ENCODE measurements at regions not wholly inside any gene's neighbourhood (a gene's known extent, or its start where the extent isn't known, plus 50 kb on each side); places are given as distances from the start of the nearest gene placed in this dataset.

DNA sequence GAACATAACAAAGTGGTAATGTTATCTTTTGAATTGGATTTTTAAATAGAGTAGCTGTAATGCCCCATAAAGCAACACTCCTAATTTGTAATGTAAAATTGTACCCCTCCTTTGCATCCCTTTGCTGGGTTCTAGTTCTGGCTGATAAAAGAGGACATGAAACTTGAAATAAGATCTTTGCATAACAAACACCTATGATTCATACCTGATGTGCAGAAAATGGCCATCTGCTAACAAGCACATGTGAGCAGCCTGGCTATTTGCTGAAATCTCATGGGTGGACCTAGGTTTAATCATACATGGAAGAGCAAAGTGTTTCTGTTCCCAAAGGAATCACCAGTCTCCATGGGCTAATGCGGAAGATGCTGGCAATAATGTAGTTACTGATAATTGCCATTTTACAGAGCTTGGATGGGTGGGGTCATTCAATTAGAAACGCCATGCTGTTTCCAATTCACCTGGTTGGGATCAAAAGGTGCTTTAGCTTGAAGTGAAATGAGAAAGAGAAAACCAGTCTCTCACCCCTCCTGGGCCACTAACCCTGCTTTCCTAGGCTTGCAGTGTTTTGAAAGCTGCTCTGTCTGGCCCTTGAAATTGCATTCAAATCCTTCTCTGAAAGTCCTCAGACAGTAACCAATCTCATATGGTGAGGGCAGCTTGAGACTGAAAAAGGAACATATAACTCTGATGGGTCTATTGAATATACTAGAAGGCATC lies 585.1 kb downstream of the TLE4 start:
- no peak for ATAC-seq
- H3K36me3 ChIP-seq: no peaks in the 10 kb centered on the region
- no peak overlapping the region for H3K4me3 ChIP-seq
- no peak overlapping the region for H3K27ac ChIP-seq
- intact Hi-C loops (cut with DNase I): no loop called here
- no peaks in the 10 kb centered on the region for H3K27me3 ChIP-seq
- no peak for DNase-seq
- no peaks in the 10 kb centered on the region for H3K4me1 ChIP-seq
- TF ChIP-seq CTCF (IDR thresholded peaks at IDR 0.05): no peak
- no peaks in the 10 kb centered on the region for H3K9me3 ChIP-seq

DNA sequence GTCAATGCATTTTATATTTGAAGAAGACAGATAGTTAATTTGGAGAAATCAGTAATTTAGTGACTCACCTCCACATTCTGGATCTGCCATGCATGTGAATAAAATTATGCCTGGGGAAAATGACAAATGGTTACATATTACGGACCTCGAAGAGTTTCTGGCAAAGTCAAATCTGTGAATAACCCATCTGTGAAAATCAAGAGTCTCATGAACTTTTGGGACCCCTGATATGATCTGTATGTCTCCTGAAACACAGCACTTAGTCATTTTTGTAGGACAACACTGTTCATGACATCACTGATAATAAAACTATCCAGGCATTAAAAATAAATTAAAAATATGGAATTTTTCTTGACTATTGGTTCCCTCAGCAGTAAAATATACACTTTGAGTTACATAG lies 584.5 kb downstream of the TLE4 start:
- no peak overlapping the region for H3K4me3 ChIP-seq
- no peak overlapping the region for H3K27ac ChIP-seq
- H3K9me3 ChIP-seq: no peaks in the 10 kb centered on the region
- H3K36me3 ChIP-seq: no peaks in the 10 kb centered on the region
- TF ChIP-seq CTCF (IDR thresholded peaks at IDR 0.05): no peak
- no peaks in the 10 kb centered on the region for H3K27me3 ChIP-seq
- H3K4me1 ChIP-seq: no peaks in the 10 kb centered on the region
- DNase-seq: no peak
- intact Hi-C loops (cut with DNase I): no loop called here
- no peak for ATAC-seq

DNA sequence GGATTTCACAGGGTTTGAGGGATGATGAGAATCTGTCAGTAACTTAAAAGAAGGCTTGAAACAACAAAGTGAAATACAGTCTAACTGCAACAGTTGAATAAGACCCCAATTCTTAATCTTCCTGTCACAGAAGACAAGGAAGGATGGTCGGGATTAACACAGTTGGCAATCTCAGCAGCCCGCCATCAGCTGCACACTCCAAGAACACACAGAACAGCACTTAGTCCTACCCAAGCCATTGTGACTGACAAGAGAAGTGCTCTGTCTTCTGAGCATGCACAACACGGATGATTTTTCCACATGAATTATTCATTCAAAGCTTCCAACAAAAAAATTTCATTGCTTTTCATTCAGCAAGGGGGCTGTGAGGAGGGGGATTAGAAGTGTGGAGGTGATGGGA lies 576.1 kb downstream of the TLE4 start:
- DNase-seq (no peak), ATAC-seq (no peak)
- no peak for TF ChIP-seq CTCF (IDR thresholded peaks at IDR 0.05)
- Histone ChIP-seq H3K36me3 (no peaks in the 10 kb centered on the region), H3K4me3 (no peak overlapping the region), H3K9me3 (peaks cover 0 to 8% of the 10 kb centered on the region in 2 donors), H3K4me1 (no peaks in the 10 kb centered on the region), H3K27ac (no peak overlapping the region), H3K27me3 (no peaks in the 10 kb centered on the region)
- intact Hi-C loops (cut with DNase I): no loop called here

- no peak for TF ChIP-seq CTCF (IDR thresholded peaks at IDR 0.05)
- DNase-seq (no peak), ATAC-seq (no peak)
- H3K4me1 ChIP-seq: no peaks in the 10 kb centered on the region
- intact Hi-C loops (cut with DNase I): no loop called here
- H3K4me3 ChIP-seq: no peak overlapping the region
- no peaks in the 10 kb centered on the region for H3K27me3 ChIP-seq
- H3K36me3 ChIP-seq: no peaks in the 10 kb centered on the region
- peaks cover 0 to 8% of the 10 kb centered on the region in 2 donors for H3K9me3 ChIP-seq
- no peak overlapping the region for H3K27ac ChIP-seq
Observed at GRCh38 chr9:80146466-80146865, 574.7 kb downstream of the TLE4 start.

DNA sequence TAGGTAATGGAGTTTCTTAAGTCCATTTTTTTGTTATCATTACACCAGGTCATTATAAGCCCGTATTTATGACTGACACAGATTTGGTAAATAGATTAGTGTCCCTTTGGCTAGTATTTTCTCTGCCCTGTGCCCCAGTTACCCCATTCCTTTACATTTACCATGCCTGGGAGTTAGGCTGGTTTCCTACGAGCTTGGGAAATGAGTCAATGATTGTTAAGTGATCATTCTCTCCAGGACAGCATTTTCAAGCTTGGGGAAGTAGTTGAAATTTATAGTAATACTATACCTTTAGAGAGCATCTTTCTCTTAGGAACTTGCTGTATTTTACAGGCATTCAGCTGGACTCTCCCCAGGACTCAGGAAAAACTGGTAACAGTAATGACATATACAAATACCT lies 573.1 kb downstream of the TLE4 start:
- Histone ChIP-seq H3K4me1 (no peaks in the 10 kb centered on the region), H3K4me3 (no peak overlapping the region), H3K27me3 (no peaks in the 10 kb centered on the region), H3K36me3 (no peaks in the 10 kb centered on the region), H3K9me3 (peaks cover 0 to 7% of the 10 kb centered on the region in 2 donors), H3K27ac (no peak overlapping the region)
- no peak for TF ChIP-seq CTCF (IDR thresholded peaks at IDR 0.05)
- intact Hi-C loops (cut with DNase I): no loop called here
- ATAC-seq (no peak), DNase-seq (no peak)

Data from left lung (tissue), 4 donors.